ENCODE measurements at regions not wholly inside any gene's neighbourhood (a gene's known extent, or its start where the extent isn't known, plus 50 kb on each side); places are given as distances from the start of the nearest gene placed in this dataset.

GRCh38 chr10:105697290-105697780, 1056.2 kb downstream of the SORCS3 start:
- no peak for TF ChIP-seq CTCF (IDR thresholded peaks at IDR 0.05; ENCODE audit: low read depth, low read length, poor library complexity, severe bottlenecking)
- TF ChIP-seq EZH2phosphoT487 (IDR thresholded peaks at IDR 0.05; ENCODE audit: borderline replicate concordance, low read length) = no peak
